ENCODE measurements at regions not wholly inside any gene's neighbourhood (a gene's known extent, or its start where the extent isn't known, plus 50 kb on each side); places are given as distances from the start of the nearest gene placed in this dataset.

- no peak for TF ChIP-seq SPI1 (IDR thresholded peaks at IDR 0.05; ENCODE audit: low read depth, low read length)
- TF ChIP-seq PAX5 (IDR thresholded peaks at IDR 0.05; ENCODE audit: insufficient read depth, low read length, severe bottlenecking), result no peak
- no peak for TF ChIP-seq TAF1 (IDR thresholded peaks at IDR 0.05; ENCODE audit: low read depth, low read length)
- TF ChIP-seq POLR2AphosphoS5 (IDR thresholded peaks at IDR 0.05; ENCODE audit: low read depth, low read length), result no peak
- DNase-seq (ENCODE audit: insufficient read length, low spot score) (no peak), FAIRE-seq (peak; percentile 88)
These were observed 215.4 kb upstream of the ITGA4 start for GRCh38 chr2:181241797-181242196.

- no peak for TF ChIP-seq TAF1 (IDR thresholded peaks at IDR 0.05; ENCODE audit: low read depth, low read length)
- TF ChIP-seq POLR2A (IDR thresholded peaks at IDR 0.05; ENCODE audit: low read depth, low read length), result no peak
- no peak for TF ChIP-seq POLR2AphosphoS5 (IDR thresholded peaks at IDR 0.05; ENCODE audit: low read depth, low read length)
- no peak for TF ChIP-seq SPI1 (IDR thresholded peaks at IDR 0.05; ENCODE audit: low read depth, low read length)
- TF ChIP-seq PAX5 (IDR thresholded peaks at IDR 0.05; ENCODE audit: insufficient read depth, low read length, severe bottlenecking), result no peak
- TF ChIP-seq POU2F2 (IDR thresholded peaks at IDR 0.05; ENCODE audit: low read depth, low read length), result no peak
- no peak for DNase-seq (ENCODE audit: insufficient read length, low spot score)
- no peak for FAIRE-seq
These were observed 214.9 kb upstream of the ITGA4 start for GRCh38 chr2:181242262-181242661.

GRCh38 chr2:181243319-181243718, 213.9 kb upstream of the ITGA4 start:
- FAIRE-seq (no peak), DNase-seq (ENCODE audit: insufficient read length, low spot score) (no peak)
- TF ChIP-seq SPI1 (IDR thresholded peaks at IDR 0.05; ENCODE audit: low read depth, low read length) (no peak), POLR2AphosphoS5 (IDR thresholded peaks at IDR 0.05; ENCODE audit: low read depth, low read length) (no peak), POLR2A (IDR thresholded peaks at IDR 0.05; ENCODE audit: low read depth, low read length) (no peak), PAX5 (IDR thresholded peaks at IDR 0.05; ENCODE audit: insufficient read depth, low read length, severe bottlenecking) (no peak), POU2F2 (IDR thresholded peaks at IDR 0.05; ENCODE audit: low read depth, low read length) (no peak), TAF1 (IDR thresholded peaks at IDR 0.05; ENCODE audit: low read depth, low read length) (no peak)

GRCh38 chr2:181250691-181251090, 206.5 kb upstream of the ITGA4 start:
- TF ChIP-seq SPI1 (IDR thresholded peaks at IDR 0.05; ENCODE audit: low read depth, low read length) (no peak), POLR2A (IDR thresholded peaks at IDR 0.05; ENCODE audit: low read depth, low read length) (no peak), POU2F2 (IDR thresholded peaks at IDR 0.05; ENCODE audit: low read depth, low read length) (no peak), TAF1 (IDR thresholded peaks at IDR 0.05; ENCODE audit: low read depth, low read length) (no peak), POLR2AphosphoS5 (IDR thresholded peaks at IDR 0.05; ENCODE audit: low read depth, low read length) (no peak), PAX5 (IDR thresholded peaks at IDR 0.05; ENCODE audit: insufficient read depth, low read length, severe bottlenecking) (no peak)
- DNase-seq (ENCODE audit: insufficient read length, low spot score), result no peak
- FAIRE-seq, result no peak

GRCh38 chr2:181252262-181253148, 204.7 kb upstream of the ITGA4 start:
- TF ChIP-seq TAF1 (IDR thresholded peaks at IDR 0.05; ENCODE audit: low read depth, low read length), result no peak
- no peak for TF ChIP-seq POU2F2 (IDR thresholded peaks at IDR 0.05; ENCODE audit: low read depth, low read length)
- TF ChIP-seq PAX5 (IDR thresholded peaks at IDR 0.05; ENCODE audit: insufficient read depth, low read length, severe bottlenecking), result no peak
- no peak for TF ChIP-seq SPI1 (IDR thresholded peaks at IDR 0.05; ENCODE audit: low read depth, low read length)
- TF ChIP-seq POLR2AphosphoS5 (IDR thresholded peaks at IDR 0.05; ENCODE audit: low read depth, low read length), result no peak
- no peak for TF ChIP-seq POLR2A (IDR thresholded peaks at IDR 0.05; ENCODE audit: low read depth, low read length)
- FAIRE-seq (peak; percentile 33), DNase-seq (ENCODE audit: insufficient read length, low spot score) (no peak)

GRCh38 chr2:181253438-181253837, 203.7 kb upstream of the ITGA4 start:
- TF ChIP-seq TAF1 (IDR thresholded peaks at IDR 0.05; ENCODE audit: low read depth, low read length), result no peak
- no peak for TF ChIP-seq PAX5 (IDR thresholded peaks at IDR 0.05; ENCODE audit: insufficient read depth, low read length, severe bottlenecking)
- no peak for TF ChIP-seq POU2F2 (IDR thresholded peaks at IDR 0.05; ENCODE audit: low read depth, low read length)
- TF ChIP-seq SPI1 (IDR thresholded peaks at IDR 0.05; ENCODE audit: low read depth, low read length), result no peak
- no peak for TF ChIP-seq POLR2AphosphoS5 (IDR thresholded peaks at IDR 0.05; ENCODE audit: low read depth, low read length)
- no peak for FAIRE-seq

GRCh38 chr2:181255651-181256050, 201.5 kb upstream of the ITGA4 start:
- no peak for TF ChIP-seq TAF1 (IDR thresholded peaks at IDR 0.05; ENCODE audit: low read depth, low read length)
- no peak for TF ChIP-seq POLR2A (IDR thresholded peaks at IDR 0.05; ENCODE audit: low read depth, low read length)
- TF ChIP-seq SPI1 (IDR thresholded peaks at IDR 0.05; ENCODE audit: low read depth, low read length), result no peak
- TF ChIP-seq PAX5 (IDR thresholded peaks at IDR 0.05; ENCODE audit: insufficient read depth, low read length, severe bottlenecking), result no peak
- TF ChIP-seq POU2F2 (IDR thresholded peaks at IDR 0.05; ENCODE audit: low read depth, low read length), result no peak
- TF ChIP-seq POLR2AphosphoS5 (IDR thresholded peaks at IDR 0.05; ENCODE audit: low read depth, low read length), result no peak
- FAIRE-seq (peak; percentile 31), DNase-seq (ENCODE audit: insufficient read length, low spot score) (no peak)

More at GRCh38 chr2:181253438-181253837, 203.7 kb upstream of the ITGA4 start:
- no peak for DNase-seq (ENCODE audit: insufficient read length, low spot score)

- TF ChIP-seq POLR2AphosphoS5 (IDR thresholded peaks at IDR 0.05; ENCODE audit: low read depth, low read length), result no peak
- TF ChIP-seq POU2F2 (IDR thresholded peaks at IDR 0.05; ENCODE audit: low read depth, low read length), result no peak
- no peak for TF ChIP-seq PAX5 (IDR thresholded peaks at IDR 0.05; ENCODE audit: insufficient read depth, low read length, severe bottlenecking)
- no peak for TF ChIP-seq POLR2A (IDR thresholded peaks at IDR 0.05; ENCODE audit: low read depth, low read length)
- no peak for TF ChIP-seq TAF1 (IDR thresholded peaks at IDR 0.05; ENCODE audit: low read depth, low read length)
- TF ChIP-seq SPI1 (IDR thresholded peaks at IDR 0.05; ENCODE audit: low read depth, low read length), result no peak
- DNase-seq (ENCODE audit: insufficient read length, low spot score) (no peak), FAIRE-seq (no peak)
These were observed 198.5 kb upstream of the ITGA4 start for GRCh38 chr2:181258720-181259119.

GRCh38 chr2:181262782-181263181, 194.4 kb upstream of the ITGA4 start:
- no peak for DNase-seq (ENCODE audit: insufficient read length, low spot score)
- peak; percentile 26 for FAIRE-seq
- TF ChIP-seq POLR2A (IDR thresholded peaks at IDR 0.05; ENCODE audit: low read depth, low read length), result no peak
- TF ChIP-seq TAF1 (IDR thresholded peaks at IDR 0.05; ENCODE audit: low read depth, low read length), result no peak
- no peak for TF ChIP-seq PAX5 (IDR thresholded peaks at IDR 0.05; ENCODE audit: insufficient read depth, low read length, severe bottlenecking)
- TF ChIP-seq POLR2AphosphoS5 (IDR thresholded peaks at IDR 0.05; ENCODE audit: low read depth, low read length), result no peak
- TF ChIP-seq POU2F2 (IDR thresholded peaks at IDR 0.05; ENCODE audit: low read depth, low read length), result no peak
- no peak for TF ChIP-seq SPI1 (IDR thresholded peaks at IDR 0.05; ENCODE audit: low read depth, low read length)
